ENCODE measurements at regions not wholly inside any gene's neighbourhood (a gene's known extent, or its start where the extent isn't known, plus 50 kb on each side); places are given as distances from the start of the nearest gene placed in this dataset.
"Not testable (repeated sequence)": the region's sequence is repeated elsewhere in the genome, so short reads cannot be mapped to it uniquely, and the experiment has no call there.

DNA sequence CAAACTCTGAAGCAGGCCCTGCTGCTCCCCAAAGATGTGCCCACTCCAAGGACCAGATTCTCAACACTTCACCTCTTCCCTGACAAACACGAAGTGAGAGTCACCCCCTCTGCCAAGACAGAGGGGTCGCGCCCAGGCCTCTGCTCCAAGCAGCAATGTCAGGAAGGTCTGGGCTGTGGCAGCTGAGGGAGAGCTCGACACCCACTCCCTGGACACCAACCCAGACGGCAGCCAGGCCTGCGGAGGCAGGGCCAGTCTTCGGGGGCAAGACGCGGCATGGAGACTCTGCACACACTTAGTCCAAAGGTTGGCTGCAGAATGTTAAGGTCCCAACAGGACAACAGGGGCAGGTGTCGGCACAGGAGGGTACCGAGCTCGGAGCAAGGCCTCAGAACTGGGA, 144.2 kb downstream of the DLL1 start:
- Histone ChIP-seq H3K4me1 (ENCODE audit: insufficient read depth, low read length) (peaks cover 17% of the 10 kb centered on the region), H3K9me3 (ENCODE audit: low read depth, low read length) (peaks cover 10% of the 10 kb centered on the region), H3K27me3 (ENCODE audit: insufficient read depth, low read length) (no peaks in the 10 kb centered on the region), H3K4me3 (ENCODE audit: low read length) (no peak overlapping the region)

DNA sequence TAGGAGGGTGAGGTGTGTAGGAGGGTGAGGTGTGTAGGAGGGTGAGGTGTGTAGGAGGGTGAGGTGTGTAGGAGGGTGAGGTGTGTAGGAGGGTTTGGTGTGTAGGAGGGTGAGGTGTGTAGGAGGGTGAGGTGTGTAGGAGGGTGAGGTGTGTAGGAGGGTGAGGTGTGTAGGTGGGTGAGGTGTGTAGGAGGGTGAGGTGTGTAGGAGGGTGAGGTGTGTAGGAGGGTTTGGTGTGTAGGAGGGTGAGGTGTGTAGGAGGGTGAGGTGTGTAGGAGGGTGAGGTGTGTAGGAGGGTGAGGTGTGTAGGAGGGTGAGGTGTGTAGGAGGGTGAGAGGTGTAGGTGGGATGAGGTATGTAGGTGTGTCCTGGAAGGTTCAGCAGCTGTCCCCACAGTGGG, 144.7 kb downstream of the DLL1 start:
- not testable (repeated sequence) for H3K9me3 ChIP-seq (ENCODE audit: low read depth, low read length); H3K4me3 ChIP-seq (ENCODE audit: low read length); H3K27me3 ChIP-seq (ENCODE audit: insufficient read depth, low read length)
- peaks cover 16% of the 10 kb centered on the region for H3K4me1 ChIP-seq (ENCODE audit: insufficient read depth, low read length)

DNA sequence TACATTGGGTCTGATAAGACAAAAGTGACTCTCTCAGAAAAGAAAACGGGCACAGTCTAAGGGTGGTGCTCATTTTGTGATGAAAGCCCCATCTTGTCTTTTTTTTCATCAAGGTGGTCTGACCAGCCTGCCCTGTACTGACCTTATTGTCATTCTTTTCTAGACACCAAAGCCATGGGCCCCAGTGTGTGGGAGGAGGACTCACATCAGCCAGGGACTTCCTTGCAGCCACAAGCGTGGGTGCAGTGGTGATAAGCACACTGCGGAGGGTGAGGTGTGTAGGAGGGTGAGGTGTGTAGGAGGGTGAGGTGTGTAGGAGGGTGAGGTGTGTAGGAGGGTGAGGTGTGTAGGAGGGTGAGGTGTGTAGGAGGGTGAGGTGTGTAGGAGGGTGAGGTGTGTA, 145.2 kb downstream of the DLL1 start:
- H3K9me3 ChIP-seq (ENCODE audit: low read depth, low read length); H3K4me3 ChIP-seq (ENCODE audit: low read length); H3K27me3 ChIP-seq (ENCODE audit: insufficient read depth, low read length): not testable (repeated sequence)
- H3K4me1 ChIP-seq (ENCODE audit: insufficient read depth, low read length) = peaks cover 16% of the 10 kb centered on the region

GRCh38 chr6:170145272-170145592, 145.6 kb downstream of the DLL1 start:
- Histone ChIP-seq H3K9me3 (ENCODE audit: low read depth, low read length) (peaks cover 10% of the 10 kb centered on the region), H3K4me1 (ENCODE audit: insufficient read depth, low read length) (peaks cover 16% of the 10 kb centered on the region), H3K4me3 (ENCODE audit: low read length) (no peak overlapping the region), H3K27me3 (ENCODE audit: insufficient read depth, low read length) (no peaks in the 10 kb centered on the region)

- Histone ChIP-seq H3K4me1 (ENCODE audit: insufficient read depth, low read length) (peaks cover 16% of the 10 kb centered on the region), H3K27me3 (ENCODE audit: insufficient read depth, low read length) (no peaks in the 10 kb centered on the region), H3K4me3 (ENCODE audit: low read length) (no peak overlapping the region), H3K9me3 (ENCODE audit: low read depth, low read length) (peaks cover 10% of the 10 kb centered on the region)
Observed at GRCh38 chr6:170144571-170145271, 146.2 kb downstream of the DLL1 start.

GRCh38 chr6:170143401-170144150, 147.3 kb downstream of the DLL1 start:
- Histone ChIP-seq H3K27me3 (ENCODE audit: insufficient read depth, low read length) (no peaks in the 10 kb centered on the region), H3K4me3 (ENCODE audit: low read length) (no peak overlapping the region), H3K4me1 (ENCODE audit: insufficient read depth, low read length) (peaks cover 11% of the 10 kb centered on the region), H3K9me3 (ENCODE audit: low read depth, low read length) (peaks cover 10% of the 10 kb centered on the region)

- Histone ChIP-seq H3K9me3 (ENCODE audit: low read depth, low read length) (peaks cover 10% of the 10 kb centered on the region), H3K4me1 (ENCODE audit: insufficient read depth, low read length) (peaks cover under 1% of the 10 kb centered on the region), H3K27me3 (ENCODE audit: insufficient read depth, low read length) (no peaks in the 10 kb centered on the region), H3K4me3 (ENCODE audit: low read length) (no peak overlapping the region)
Observed at GRCh38 chr6:170142559-170142958, 148.3 kb downstream of the DLL1 start.

- H3K4me1 ChIP-seq (ENCODE audit: insufficient read depth, low read length); H3K4me3 ChIP-seq (ENCODE audit: low read length); H3K27me3 ChIP-seq (ENCODE audit: insufficient read depth, low read length); H3K9me3 ChIP-seq (ENCODE audit: low read depth, low read length): not testable (repeated sequence)
Observed at GRCh38 chr6:170141061-170141460, 149.8 kb downstream of the DLL1 start.

- Histone ChIP-seq H3K4me3 (ENCODE audit: low read length) (no peak overlapping the region), H3K4me1 (ENCODE audit: insufficient read depth, low read length) (no peaks in the 10 kb centered on the region), H3K27me3 (ENCODE audit: insufficient read depth, low read length) (no peaks in the 10 kb centered on the region), H3K9me3 (ENCODE audit: low read depth, low read length) (peaks cover 10% of the 10 kb centered on the region)
Observed at GRCh38 chr6:170140129-170140528, 150.7 kb downstream of the DLL1 start.

DNA sequence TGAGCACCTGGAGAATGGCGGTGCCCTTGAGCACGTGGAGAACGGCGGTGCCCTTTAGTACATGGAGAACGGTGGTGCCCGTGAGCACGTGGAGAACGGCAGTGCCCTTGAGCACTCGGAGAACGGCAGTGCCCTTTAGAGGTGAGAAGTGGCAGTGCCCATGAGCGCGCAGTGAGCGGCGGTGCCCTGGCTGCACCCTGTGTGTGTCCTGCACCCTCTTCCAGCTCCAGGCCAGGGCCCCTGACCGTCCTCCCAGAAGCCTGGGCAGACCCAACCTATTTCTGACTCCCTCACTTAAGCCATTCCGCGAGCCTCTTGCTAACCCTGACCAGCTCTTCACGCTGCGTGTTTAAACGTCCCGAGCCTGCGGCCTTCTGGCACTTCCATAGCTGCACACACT, 151.3 kb downstream of the DLL1 start:
- H3K4me1 ChIP-seq (ENCODE audit: insufficient read depth, low read length) = no peaks in the 10 kb centered on the region
- H3K9me3 ChIP-seq (ENCODE audit: low read depth, low read length) = peaks cover 5% of the 10 kb centered on the region
- H3K4me3 ChIP-seq (ENCODE audit: low read length) = no peak overlapping the region
- no peaks in the 10 kb centered on the region for H3K27me3 ChIP-seq (ENCODE audit: insufficient read depth, low read length)

GRCh38 chr6:170139046-170139445, 151.8 kb downstream of the DLL1 start:
- H3K27me3 ChIP-seq (ENCODE audit: insufficient read depth, low read length); H3K9me3 ChIP-seq (ENCODE audit: low read depth, low read length); H3K4me1 ChIP-seq (ENCODE audit: insufficient read depth, low read length); H3K4me3 ChIP-seq (ENCODE audit: low read length): not testable (repeated sequence)

GRCh38 chr6:170137911-170138910, 152.7 kb downstream of the DLL1 start:
- no peaks in the 10 kb centered on the region for H3K9me3 ChIP-seq (ENCODE audit: low read depth, low read length)
- H3K4me3 ChIP-seq (ENCODE audit: low read length) = no peak overlapping the region
- no peaks in the 10 kb centered on the region for H3K27me3 ChIP-seq (ENCODE audit: insufficient read depth, low read length)
- no peaks in the 10 kb centered on the region for H3K4me1 ChIP-seq (ENCODE audit: insufficient read depth, low read length)

- Histone ChIP-seq H3K4me1 (ENCODE audit: insufficient read depth, low read length) (no peaks in the 10 kb centered on the region), H3K27me3 (ENCODE audit: insufficient read depth, low read length) (no peaks in the 10 kb centered on the region), H3K4me3 (ENCODE audit: low read length) (no peak overlapping the region), H3K9me3 (ENCODE audit: low read depth, low read length) (no peaks in the 10 kb centered on the region)
Observed at GRCh38 chr6:170137176-170137891, 153.5 kb downstream of the DLL1 start.

- Histone ChIP-seq H3K27me3 (ENCODE audit: insufficient read depth, low read length) (no peaks in the 10 kb centered on the region), H3K9me3 (ENCODE audit: low read depth, low read length) (no peaks in the 10 kb centered on the region), H3K4me1 (ENCODE audit: insufficient read depth, low read length) (no peaks in the 10 kb centered on the region), H3K4me3 (ENCODE audit: low read length) (no peak overlapping the region)
Observed at GRCh38 chr6:170136541-170137175, 154.2 kb downstream of the DLL1 start.

Data from mononuclear cell (primary cell).